H1 (cell line): ENCODE measurements at regions not wholly inside any gene's neighbourhood (a gene's known extent, or its start where the extent isn't known, plus 50 kb on each side); places are given as distances from the start of the nearest gene placed in this dataset.

Experiments used
- CTCF ChIA-PET: fragments of 300-600 bp; sonication (Branson Sonifier 250); formaldehyde crosslinking; loops from one replicate; lab custom pipeline; 2021; ENCODE audit not compliant: partially characterized antibody; lab: Charles Lee
- POLR2A ChIA-PET: fragments of 300-600 bp; sonication (Branson Sonifier 250); formaldehyde crosslinking; loops from one replicate; lab custom pipeline; 2021; ENCODE audit warnings: inconsistent platforms; ENCODE audit not compliant: partially characterized antibody; lab: Charles Lee
- DNase-seq, 2 experiments: peaks; one replicate each; pipeline versions ENCODE4 v3.0.0 to v3.0.0-alpha.2; 2010 to 2022; ENCODE audit warnings: low spot score in 2 of 2, low read depth in 1 of 2, mixed read lengths in 1 of 2
- FAIRE-seq: peaks from 2 replicates; lab custom pipeline; 2011; peaks lifted over from hg19 to GRCh38; lab: Jason Lieb, UNC
- H2AFZ ChIP-seq: 2 replicates; pipeline ENCODE4 v1.8.1; 2012; ENCODE audit warnings: low read length, inconsistent platforms
- H2AK5ac ChIP-seq: 2 replicates; pipeline ENCODE4 v1.6.1; 2013; ENCODE audit warnings: low read depth, low read length
- H2BK120ac ChIP-seq: replicated peaks from 2 replicates; pipeline ENCODE3; 2013; ENCODE audit warnings: low read depth, low read length, inconsistent platforms
- H2BK12ac ChIP-seq: 2 replicates; pipeline ENCODE4 v1.6.1; 2013; ENCODE audit warnings: low read depth, low read length
- H2BK15ac ChIP-seq: 2 replicates; pipeline ENCODE4 v1.6.1; 2013; ENCODE audit warnings: low read length
- H2BK20ac ChIP-seq: 2 replicates; pipeline ENCODE4 v1.6.1; 2013; ENCODE audit warnings: low read length
- H2BK5ac ChIP-seq: 2 replicates; pipeline ENCODE4 v1.6.1; 2013; ENCODE audit warnings: low read depth, low read length
- H3K14ac ChIP-seq: 2 replicates; pipeline ENCODE4 v1.6.1; 2013; ENCODE audit warnings: inconsistent platforms; ENCODE audit not compliant: insufficient read length
- H3K18ac ChIP-seq: 2 replicates; pipeline ENCODE4 v1.6.1; 2013; ENCODE audit warnings: low read length; ENCODE audit errors: extremely low read depth
- H3K23ac ChIP-seq: 2 replicates; pipeline ENCODE4 v1.6.1; 2013; ENCODE audit warnings: inconsistent platforms; ENCODE audit not compliant: insufficient read length
- H3K23me2 ChIP-seq: 2 replicates; pipeline ENCODE4 v1.6.1; 2013; ENCODE audit warnings: low read depth, low read length
- H3K27ac ChIP-seq: 2 replicates; pipeline ENCODE4 v1.6.1; 2011; ENCODE audit warnings: low read depth, low read length, inconsistent platforms
- H3K27me3 ChIP-seq, 4 experiments: replicated peaks in 1 of 4; 1 replicate in 1 of 4; 2 replicates in 3 of 4; pipeline versions ENCODE4 v1.6.1 to v1.8.1; 2011 to 2013; ENCODE audit warnings: low read length in 3 of 4, mild to moderate bottlenecking in 3 of 4, inconsistent platforms in 2 of 4, mixed read lengths in 2 of 4, moderate library complexity in 1 of 4; ENCODE audit not compliant: control insufficient read depth in 3 of 4, insufficient read depth in 3 of 4; ENCODE audit errors: extremely low read depth in 1 of 4
- H3K36me3 ChIP-seq, 4 experiments: 2 replicates each; pipeline versions ENCODE4 v1.6.1 to v1.8.1; 2011 to 2013; ENCODE audit warnings: mild to moderate bottlenecking in 4 of 4, low read length in 3 of 4, moderate library complexity in 2 of 4, control low read depth in 1 of 4, inconsistent platforms in 1 of 4; ENCODE audit not compliant: insufficient read depth in 4 of 4, control insufficient read depth in 2 of 4
- H3K4ac ChIP-seq: replicated peaks from 2 replicates; pipeline ENCODE3; 2013; ENCODE audit warnings: low read length, low read depth, mixed read lengths, inconsistent platforms; ENCODE audit not compliant: insufficient read length
- H3K4me1 ChIP-seq, 4 experiments: replicated peaks in 1 of 4; 1 replicate in 1 of 4; 2 replicates in 3 of 4; pipeline versions ENCODE4 v1.6.1 to v1.8.1; 2011 to 2013; ENCODE audit warnings: low read length in 3 of 4, inconsistent platforms in 2 of 4, mixed read lengths in 1 of 4; ENCODE audit not compliant: insufficient read depth in 4 of 4, control insufficient read depth in 3 of 4
- H3K4me2 ChIP-seq, 2 experiments: 2 replicates each; pipeline versions ENCODE4 v1.6.1 to v1.8.1; 2011 to 2013; ENCODE audit warnings: low read depth in 2 of 2, low read length in 2 of 2, control low read depth in 1 of 2, inconsistent platforms in 1 of 2, mild to moderate bottlenecking in 1 of 2; ENCODE audit not compliant: insufficient read depth in 1 of 2
- H3K4me3 ChIP-seq, 4 experiments: fragments of 200-600, 300-600 bp in 1 of 4; sonication (generic), shearing (Covaris generic), sonication (Bioruptor Twin) in 1 of 4; 2 replicates each; pipeline versions ENCODE4 v1.5.1 to v1.8.1; 2011 to 2016; ENCODE audit warnings: low read length in 4 of 4, low read depth in 3 of 4, control low read depth in 2 of 4, inconsistent platforms in 2 of 4, mild to moderate bottlenecking in 2 of 4, mixed read lengths in 1 of 4, moderate library complexity in 1 of 4; ENCODE audit not compliant: insufficient read depth in 2 of 4; ENCODE audit errors: extremely low read depth in 1 of 4
- H3K56ac ChIP-seq: replicated peaks from 2 replicates; pipeline ENCODE3; 2013; ENCODE audit warnings: low read depth, mild to moderate bottlenecking, mixed read lengths, low read length, inconsistent platforms; ENCODE audit not compliant: insufficient read length
- H3K79me1 ChIP-seq: 2 replicates; pipeline ENCODE4 v1.6.1; 2013; ENCODE audit warnings: low read depth, low read length, control low read depth
- H3K79me2 ChIP-seq, 2 experiments: 2 replicates each; pipeline versions ENCODE4 v1.6.1 to v1.8.1; 2012 to 2013; ENCODE audit warnings: low read length in 2 of 2, mild to moderate bottlenecking in 2 of 2, inconsistent platforms in 1 of 2; ENCODE audit not compliant: insufficient read depth in 2 of 2, control insufficient read depth in 1 of 2
- H3K9ac ChIP-seq, 4 experiments: replicated peaks in 1 of 4; 1 replicate in 1 of 4; 2 replicates in 3 of 4; pipeline versions ENCODE4 v1.6.1 to v1.8.1; 2011 to 2013; ENCODE audit warnings: low read depth in 3 of 4, low read length in 3 of 4, control low read depth in 2 of 4, mild to moderate bottlenecking in 2 of 4, moderate library complexity in 2 of 4, inconsistent platforms in 1 of 4; ENCODE audit errors: extremely low read depth in 1 of 4
- H3K9me3 ChIP-seq, 2 experiments: 2 replicates each; pipeline versions ENCODE4 v1.6.1 to v1.8.1; 2012 to 2013; ENCODE audit warnings: mild to moderate bottlenecking in 2 of 2, moderate library complexity in 2 of 2, control low read depth in 1 of 2, inconsistent platforms in 1 of 2, low read depth in 1 of 2, low read length in 1 of 2, mixed read lengths in 1 of 2; ENCODE audit not compliant: insufficient read depth in 2 of 2
- H4K20me1 ChIP-seq, 2 experiments: replicated peaks in 1 of 2; 2 replicates each; pipeline versions ENCODE3 to v1.8.1; 2011 to 2013; ENCODE audit warnings: inconsistent platforms in 2 of 2, low read length in 2 of 2, mild to moderate bottlenecking in 1 of 2; ENCODE audit not compliant: insufficient read depth in 2 of 2, control insufficient read depth in 1 of 2
- H4K5ac ChIP-seq: 2 replicates; pipeline ENCODE4 v1.6.1; 2013; ENCODE audit warnings: low read length, low read depth, mixed read lengths, inconsistent platforms; ENCODE audit not compliant: insufficient read length
- H4K8ac ChIP-seq: 2 replicates; pipeline ENCODE4 v1.8.0; 2013; ENCODE audit warnings: mild to moderate bottlenecking, moderate library complexity, low read length, inconsistent platforms; ENCODE audit not compliant: insufficient read depth; ENCODE audit errors: extremely low read depth
- H4K91ac ChIP-seq: replicated peaks from 2 replicates; pipeline ENCODE3; 2013; ENCODE audit warnings: low read length, mixed read lengths, inconsistent platforms; ENCODE audit not compliant: insufficient read length
- ASH2L ChIP-seq: fragments of 200-600, 300-600 bp; sonication (generic); IDR thresholded peaks from one replicate; pipeline ENCODE4 v1.7.1; 2017; ENCODE audit warnings: low read length
- CEBPB ChIP-seq: IDR thresholded peaks from 2 replicates; pipeline ENCODE4 v1.6.1; 2012; ENCODE audit warnings: low read depth, low read length
- SAP30 ChIP-seq: fragments of 300-600 bp; sonication (generic); IDR thresholded peaks from 2 replicates; pipeline ENCODE4 v1.7.1; 2012; ENCODE audit warnings: low read length, moderate library complexity, mild to moderate bottlenecking, inconsistent platforms; ENCODE audit not compliant: insufficient read depth, insufficient replicate concordance
- TAF7 ChIP-seq: optimal IDR thresholded peaks from 2 replicates; pipeline ENCODE3; 2011; ENCODE audit warnings: low read depth, mild to moderate bottlenecking, inconsistent platforms, low read length, moderate library complexity, borderline replicate concordance
- WGBS, 2 experiments: shearing (Covaris generic) in 1 of 2; methylation state at CpG; one replicate each; pipeline versions ENCODE4 v1.1.6 to v1.1.7; 2013 to 2015; ENCODE audit warnings: low lambda C conversion rate in 2 of 2, mixed read lengths in 2 of 2, inconsistent platforms in 1 of 2, low coverage in 1 of 2, missing lambda C conversion rate in 1 of 2; ENCODE audit not compliant: insufficient replicate concordance in 2 of 2, insufficient coverage in 1 of 2, insufficient read length in 1 of 2; ENCODE audit errors: extremely low coverage in 1 of 2, missing lambda C conversion rate in 1 of 2; 5-methylcytosine and 5-hydroxymethylcytosine counted together

GRCh38 chr1:29855561-29856160 lies 619.3 kb downstream of the PTPRU start:
- Histone ChIP-seq H4K91ac (no peak overlapping the region), H3K14ac (no peak overlapping the region), H3K4ac (no peak overlapping the region), H3K23me2 (no peaks in the 10 kb centered on the region), H3K27me3 (no peaks in the 10 kb centered on the region), H2BK5ac (no peak overlapping the region), H2BK15ac (no peak overlapping the region), H2BK12ac (no peak overlapping the region), H3K23ac (no peak overlapping the region), H2BK20ac (no peak overlapping the region), H3K4me2 (no peak overlapping the region), H4K8ac (no peak overlapping the region), H3K4me1 (peaks cover 0 to 2% (median 0%) of the 10 kb centered on the region in 4 experiments; a peak in 2 of 7 replicates), H3K56ac (no peak overlapping the region), H3K36me3 (no peaks in the 10 kb centered on the region), H2AK5ac (no peak overlapping the region), H3K9me3 (no peaks in the 10 kb centered on the region), H3K18ac (no peak overlapping the region), H3K79me1 (no peaks in the 10 kb centered on the region), H3K9ac (no peak overlapping the region), H2BK120ac (no peak overlapping the region), H3K27ac (no peak overlapping the region), H3K79me2 (no peaks in the 10 kb centered on the region), H4K5ac (no peak overlapping the region), H4K20me1 (no peaks in the 10 kb centered on the region), H2AFZ (no peak overlapping the region), H3K4me3 (no peak overlapping the region)
- TF ChIP-seq ASH2L = no peak
- TF ChIP-seq TAF7 = no peak
- TF ChIP-seq CEBPB = no peak
- no peak for TF ChIP-seq SAP30
- DNase-seq (no peak), FAIRE-seq (no peak)
- CTCF ChIA-PET = interaction anchor here (0.6 to 2.6 kb wide), 3 partner anchors 62 to 692 kb away, joined by 3 to 14 read pairs (median 3); no protein-coding TSS in a partner anchor
- 92% methylated on average over 10 of the region's 10 CpGs; no CpG with 5 or more reads in 1 of the 2 experiments for WGBS, 2 experiments
- POLR2A ChIA-PET = no interaction called here
